Activated naive CD8-positive, alpha-beta T cell treated with anti-CD3 and anti-CD28 coated beads, Interleukin-2, amount 10 ng/mL, durations not matched to agents 7 days and 5 days (primary cell): ENCODE measurements at regions not wholly inside any gene's neighbourhood (a gene's known extent, or its start where the extent isn't known, plus 50 kb on each side); places are given as distances from the start of the nearest gene placed in this dataset.
A peak's percentile ranks its signal among the peaks of the same experiment; 100 is the strongest.

ENCODE experiments used
- ATAC-seq: fragments of 150-1000 bp; cut with Tn5 transposase; one replicate; pipeline ENCODE4 v1.10.0; 2021; ENCODE audit warnings: low read depth, moderate library complexity
- POLR2A ChIA-PET: fragments of 350-600 bp; sonication (Branson Sonifier 250); formaldehyde crosslinking; loops from one replicate; lab custom pipeline; 2021; ENCODE audit warnings: antibody characterized with exemption; lab: Charles Lee
- DNase-seq: peaks from one replicate; pipeline ENCODE4 v3.0.0; 2021
- H3K27ac Mint-ChIP-seq: one replicate; pipeline ENCODE4 v1.8.0; 2022; ENCODE audit warnings: mild to moderate bottlenecking, mixed read lengths
- H3K27me3 Mint-ChIP-seq: one replicate; pipeline ENCODE4 v1.8.0; 2022; ENCODE audit warnings: mild to moderate bottlenecking, moderate library complexity, mixed read lengths
- H3K36me3 Mint-ChIP-seq: one replicate; pipeline ENCODE4 v1.8.0; 2021; ENCODE audit warnings: mild to moderate bottlenecking, mixed read lengths
- H3K4me1 Mint-ChIP-seq: one replicate; pipeline ENCODE4 v1.8.0; 2021; ENCODE audit warnings: mixed read lengths
- H3K4me3 Mint-ChIP-seq: one replicate; pipeline ENCODE4 v1.8.0; 2022; ENCODE audit warnings: mild to moderate bottlenecking, moderate library complexity, mixed read lengths
- H3K9me3 Mint-ChIP-seq: one replicate; pipeline ENCODE4 v1.8.0; 2021; ENCODE audit warnings: mixed read lengths

- Mint-ChIP-seq H3K4me1 (peaks cover 17% of the 10 kb centered on the region), H3K27ac (peak overlapping the region; percentile 14), H3K27me3 (no peaks in the 10 kb centered on the region), H3K9me3 (peaks cover 7% of the 10 kb centered on the region), H3K36me3 (peaks cover 11% of the 10 kb centered on the region), H3K4me3 (no peak overlapping the region)
- POLR2A ChIA-PET, result interaction anchor here (0.9 to 1.4 kb wide), 2 partner anchors 8 to 19 kb away, joined by 3 read pairs; no protein-coding TSS in a partner anchor
- DNase-seq, result no peak
- peak; percentile 74 for ATAC-seq
Observed at GRCh38 chr1:185495898-185496297, 178.9 kb upstream of the IVNS1ABP start.

- no peak for DNase-seq
- no peaks in the 10 kb centered on the region for H3K27me3 Mint-ChIP-seq
- H3K9me3 Mint-ChIP-seq, result peaks cover 7% of the 10 kb centered on the region
- POLR2A ChIA-PET, result interaction anchor here (0.6 kb wide), 1 partner anchor 155 kb away, joined by 3 read pairs; no protein-coding TSS in a partner anchor
- peaks cover 17% of the 10 kb centered on the region for H3K4me1 Mint-ChIP-seq
- no peak overlapping the region for H3K27ac Mint-ChIP-seq
- no peak overlapping the region for H3K4me3 Mint-ChIP-seq
- no peak for ATAC-seq
- peaks cover 13% of the 10 kb centered on the region for H3K36me3 Mint-ChIP-seq
Observed at GRCh38 chr1:185495007-185495406, 178.0 kb upstream of the IVNS1ABP start.

GRCh38 chr1:185492089-185492825 is 175.2 kb upstream of the IVNS1ABP start:
- ATAC-seq (no peak), DNase-seq (no peak)
- Mint-ChIP-seq H3K4me1 (peaks cover 16% of the 10 kb centered on the region), H3K36me3 (peaks cover 10% of the 10 kb centered on the region), H3K4me3 (no peak overlapping the region), H3K9me3 (peaks cover 2% of the 10 kb centered on the region), H3K27ac (peak overlapping the region; percentile 2), H3K27me3 (no peaks in the 10 kb centered on the region)
- POLR2A ChIA-PET, result no interaction called here

- peaks cover 14% of the 10 kb centered on the region for H3K4me1 Mint-ChIP-seq
- ATAC-seq, result no peak
Observed at GRCh38 chr1:185491604-185492003, 174.6 kb upstream of the IVNS1ABP start.

GRCh38 chr1:185490924-185491323 is 173.9 kb upstream of the IVNS1ABP start:
- peaks cover under 1% of the 10 kb centered on the region for H3K9me3 Mint-ChIP-seq
- peaks cover 6% of the 10 kb centered on the region for H3K36me3 Mint-ChIP-seq
- ATAC-seq, result no peak
- POLR2A ChIA-PET, result no interaction called here
- no peak overlapping the region for H3K4me3 Mint-ChIP-seq
- H3K4me1 Mint-ChIP-seq, result peaks cover 12% of the 10 kb centered on the region
- no peak for DNase-seq
- no peak overlapping the region for H3K27ac Mint-ChIP-seq
- H3K27me3 Mint-ChIP-seq, result no peaks in the 10 kb centered on the region

More at GRCh38 chr1:185491604-185492003, 174.6 kb upstream of the IVNS1ABP start:
- POLR2A ChIA-PET, result no interaction called here
- Mint-ChIP-seq H3K27ac (no peak overlapping the region), H3K4me3 (no peak overlapping the region), H3K36me3 (peaks cover 8% of the 10 kb centered on the region), H3K27me3 (no peaks in the 10 kb centered on the region), H3K9me3 (peaks cover 2% of the 10 kb centered on the region)
- no peak for DNase-seq

GRCh38 chr1:185489406-185489805 is 172.4 kb upstream of the IVNS1ABP start:
- peaks cover 4% of the 10 kb centered on the region for H3K9me3 Mint-ChIP-seq
- no peaks in the 10 kb centered on the region for H3K27me3 Mint-ChIP-seq
- H3K36me3 Mint-ChIP-seq, result peaks cover 9% of the 10 kb centered on the region
- no peak overlapping the region for H3K27ac Mint-ChIP-seq
- POLR2A ChIA-PET, result no interaction called here
- no peak for ATAC-seq
- no peak overlapping the region for H3K4me3 Mint-ChIP-seq
- peaks cover 7% of the 10 kb centered on the region for H3K4me1 Mint-ChIP-seq
- no peak for DNase-seq

GRCh38 chr1:185488808-185489207 is 171.8 kb upstream of the IVNS1ABP start:
- no peak overlapping the region for H3K4me3 Mint-ChIP-seq

GRCh38 chr1:185487936-185488335 is 170.9 kb upstream of the IVNS1ABP start:
- no peak for ATAC-seq
- Mint-ChIP-seq H3K4me3 (no peak overlapping the region), H3K27ac (no peak overlapping the region), H3K27me3 (no peaks in the 10 kb centered on the region), H3K36me3 (peaks cover 8% of the 10 kb centered on the region), H3K9me3 (peaks cover 4% of the 10 kb centered on the region), H3K4me1 (peaks cover 11% of the 10 kb centered on the region)
- no peak for DNase-seq
- POLR2A ChIA-PET, result interaction anchor here (1.2 kb wide), 1 partner anchor 8 kb away, joined by 3 read pairs; no protein-coding TSS in a partner anchor

More at GRCh38 chr1:185488808-185489207, 171.8 kb upstream of the IVNS1ABP start:
- ATAC-seq (no peak), DNase-seq (no peak)
- H3K27ac Mint-ChIP-seq, result no peak overlapping the region
- peaks cover 9% of the 10 kb centered on the region for H3K4me1 Mint-ChIP-seq
- H3K36me3 Mint-ChIP-seq, result peaks cover 9% of the 10 kb centered on the region
- H3K9me3 Mint-ChIP-seq, result peaks cover 4% of the 10 kb centered on the region
- no peaks in the 10 kb centered on the region for H3K27me3 Mint-ChIP-seq
- POLR2A ChIA-PET, result no interaction called here

GRCh38 chr1:185487026-185487425 is 170.0 kb upstream of the IVNS1ABP start:
- Mint-ChIP-seq H3K27ac (no peak overlapping the region), H3K4me1 (peaks cover 7% of the 10 kb centered on the region), H3K36me3 (peaks cover 8% of the 10 kb centered on the region), H3K27me3 (no peaks in the 10 kb centered on the region), H3K4me3 (no peak overlapping the region), H3K9me3 (peaks cover 6% of the 10 kb centered on the region)
- POLR2A ChIA-PET, result interaction anchor here (1.2 kb wide), 1 partner anchor 9 kb away, joined by 3 read pairs; no protein-coding TSS in a partner anchor
- no peak for DNase-seq
- no peak for ATAC-seq

- Mint-ChIP-seq H3K27me3 (no peaks in the 10 kb centered on the region), H3K36me3 (peaks cover 8% of the 10 kb centered on the region), H3K9me3 (peaks cover 7% of the 10 kb centered on the region), H3K4me1 (peaks cover 7% of the 10 kb centered on the region), H3K27ac (no peak overlapping the region), H3K4me3 (no peak overlapping the region)
- ATAC-seq (no peak), DNase-seq (no peak)
- POLR2A ChIA-PET, result no interaction called here
Observed at GRCh38 chr1:185486346-185486745, 169.3 kb upstream of the IVNS1ABP start.

GRCh38 chr1:185483664-185484450 is 166.8 kb upstream of the IVNS1ABP start:
- Mint-ChIP-seq H3K27ac (no peak overlapping the region), H3K27me3 (no peaks in the 10 kb centered on the region), H3K36me3 (peaks cover 8% of the 10 kb centered on the region), H3K9me3 (peaks cover 12% of the 10 kb centered on the region), H3K4me1 (peaks cover 7% of the 10 kb centered on the region), H3K4me3 (no peak overlapping the region)
- POLR2A ChIA-PET, result no interaction called here
- DNase-seq, result no peak
- no peak for ATAC-seq

GRCh38 chr1:185483217-185483616 is 166.2 kb upstream of the IVNS1ABP start:
- H3K36me3 Mint-ChIP-seq, result peaks cover 8% of the 10 kb centered on the region
- no peaks in the 10 kb centered on the region for H3K27me3 Mint-ChIP-seq
- H3K4me3 Mint-ChIP-seq, result no peak overlapping the region
- no peak for DNase-seq
- no peak for ATAC-seq
- POLR2A ChIA-PET, result no interaction called here
- H3K9me3 Mint-ChIP-seq, result peaks cover 12% of the 10 kb centered on the region
- H3K27ac Mint-ChIP-seq, result no peak overlapping the region
- H3K4me1 Mint-ChIP-seq, result peaks cover 7% of the 10 kb centered on the region

- Mint-ChIP-seq H3K9me3 (peaks cover 9% of the 10 kb centered on the region), H3K36me3 (peaks cover 2% of the 10 kb centered on the region), H3K27ac (no peak overlapping the region), H3K4me1 (peaks cover 3% of the 10 kb centered on the region), H3K4me3 (no peak overlapping the region), H3K27me3 (no peaks in the 10 kb centered on the region)
- no peak for ATAC-seq
- DNase-seq, result no peak
- POLR2A ChIA-PET, result interaction anchor here (0.8 kb wide), 1 partner anchor 529 kb away, joined by 3 read pairs; no protein-coding TSS in a partner anchor
Observed at GRCh38 chr1:185480545-185480944, 163.5 kb upstream of the IVNS1ABP start.
